Jurkat, Clone E6-1 (cell line): ENCODE measurements at regions not wholly inside any gene's neighbourhood (a gene's known extent, or its start where the extent isn't known, plus 50 kb on each side); places are given as distances from the start of the nearest gene placed in this dataset.
"Not testable (repeated sequence)": the region's sequence is repeated elsewhere in the genome, so short reads cannot be mapped to it uniquely, and the experiment has no call there.

Source experiments
- DNase-seq: peaks from one replicate; pipeline ENCODE4 v3.0.0-alpha.2; 2011; ENCODE audit warnings: low read depth, low spot score
- H3K4me3 ChIP-seq: 2 replicates; pipeline ENCODE4 v1.5.1; 2011; ENCODE audit warnings: mild to moderate bottlenecking, low read length, control low read depth, moderate library complexity

DNA sequence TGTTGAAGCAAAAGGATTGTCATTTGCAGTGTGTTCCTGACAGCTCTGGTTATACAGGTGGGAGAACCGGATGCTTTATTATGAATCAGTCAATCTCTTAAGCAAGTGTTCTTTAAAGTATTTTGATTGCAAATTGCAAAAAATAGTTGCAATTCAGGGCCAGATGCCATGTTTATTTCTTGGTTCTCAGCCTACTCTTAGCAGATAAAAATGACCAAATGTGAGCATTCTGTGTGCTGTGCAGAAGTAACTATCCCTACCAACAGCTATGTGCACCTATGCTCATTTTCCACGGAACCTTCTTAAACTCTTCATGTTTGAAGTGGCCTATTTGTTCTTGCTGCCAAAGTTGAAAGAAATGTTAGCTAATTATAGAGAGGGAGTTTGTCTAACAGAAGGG, 262.3 kb upstream of the RASGRP1 start:
- no peak for DNase-seq
- no peak overlapping the region for H3K4me3 ChIP-seq

DNA sequence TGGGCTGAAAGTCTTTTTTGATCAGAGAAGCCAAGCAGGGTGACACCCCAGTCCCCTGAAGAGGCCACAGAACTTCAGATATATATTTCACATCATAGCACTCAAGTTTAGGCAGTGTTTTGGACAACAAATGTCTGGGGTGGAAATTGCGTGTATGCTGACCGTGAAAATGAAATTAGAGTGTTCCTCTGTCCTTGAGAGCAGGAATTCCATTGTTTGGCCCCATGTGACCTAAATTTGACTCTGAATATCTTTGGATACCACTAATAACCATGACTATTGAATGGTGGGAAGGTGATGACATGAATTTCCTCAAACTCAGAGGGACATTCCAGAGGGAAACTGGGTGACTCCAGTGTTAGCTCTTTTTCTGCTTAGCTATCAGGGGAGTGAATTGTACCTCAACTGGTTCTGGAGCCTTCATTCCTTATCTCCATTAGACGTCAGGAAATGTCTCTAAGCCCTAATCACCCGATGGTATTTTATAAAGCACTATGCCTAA, 263.5 kb upstream of the RASGRP1 start:
- DNase-seq: no peak
- no peak overlapping the region for H3K4me3 ChIP-seq

DNA sequence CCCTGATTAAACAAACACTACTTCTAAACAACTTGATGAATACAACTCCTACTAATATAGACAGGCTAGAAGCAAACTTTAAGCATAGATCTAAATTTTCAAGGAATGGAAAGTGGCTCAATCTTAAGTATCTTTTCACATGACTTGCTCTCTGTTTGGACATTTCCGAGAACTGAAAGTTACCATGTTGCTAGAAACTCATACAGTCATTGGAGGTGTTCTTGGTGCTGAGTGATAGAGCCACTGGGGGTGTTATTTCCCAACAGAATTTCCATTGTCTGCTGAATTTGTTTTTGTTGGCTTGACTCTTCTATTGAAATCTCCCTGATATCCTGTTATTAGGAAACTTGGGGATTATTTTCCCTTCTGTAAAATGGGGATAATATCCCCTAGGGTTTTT, 264.5 kb upstream of the RASGRP1 start:
- no peak overlapping the region for H3K4me3 ChIP-seq
- DNase-seq: no peak

DNA sequence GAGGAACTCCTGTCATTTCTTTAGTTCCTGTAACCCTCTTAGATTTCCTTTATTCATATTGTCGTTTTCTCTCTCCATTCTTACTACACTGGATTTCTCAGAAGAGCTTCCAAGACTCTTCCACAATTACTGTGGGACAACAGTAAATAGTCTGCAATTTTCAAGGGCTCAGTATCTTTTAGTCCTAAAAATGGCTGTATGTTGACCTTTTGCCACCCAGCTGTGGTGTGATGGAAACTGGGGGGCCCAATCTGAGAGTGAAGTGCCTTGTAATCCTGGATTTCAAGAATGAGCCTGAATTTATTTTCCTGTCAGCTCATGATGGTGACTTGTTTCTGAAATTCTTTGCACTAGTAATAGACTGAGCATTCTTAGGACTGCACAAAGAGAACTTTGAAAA, 277.6 kb upstream of the RASGRP1 start:
- no peak for DNase-seq
- no peak overlapping the region for H3K4me3 ChIP-seq

DNA sequence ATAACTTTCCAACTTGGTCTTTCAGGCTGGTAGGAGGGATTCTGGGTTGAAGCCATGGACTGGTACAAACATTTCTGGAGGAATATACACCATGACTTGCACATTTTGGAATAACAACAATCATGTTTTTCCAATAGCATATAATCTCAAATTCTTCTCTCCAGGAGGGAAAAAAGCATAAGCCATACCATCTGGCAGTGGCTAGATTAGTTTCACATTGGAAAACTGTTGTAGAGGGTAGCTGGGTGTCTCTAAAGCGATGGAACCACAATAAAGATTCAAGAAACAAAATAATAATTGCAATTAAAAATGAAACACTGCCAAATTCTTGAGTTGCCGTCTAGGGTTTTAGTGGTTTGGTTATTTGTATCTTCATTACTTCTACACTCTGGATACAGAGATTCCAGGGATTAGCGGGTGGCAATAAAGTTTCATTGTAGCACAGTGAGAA, 278.5 kb upstream of the RASGRP1 start:
- DNase-seq: no peak
- no peak overlapping the region for H3K4me3 ChIP-seq

DNA sequence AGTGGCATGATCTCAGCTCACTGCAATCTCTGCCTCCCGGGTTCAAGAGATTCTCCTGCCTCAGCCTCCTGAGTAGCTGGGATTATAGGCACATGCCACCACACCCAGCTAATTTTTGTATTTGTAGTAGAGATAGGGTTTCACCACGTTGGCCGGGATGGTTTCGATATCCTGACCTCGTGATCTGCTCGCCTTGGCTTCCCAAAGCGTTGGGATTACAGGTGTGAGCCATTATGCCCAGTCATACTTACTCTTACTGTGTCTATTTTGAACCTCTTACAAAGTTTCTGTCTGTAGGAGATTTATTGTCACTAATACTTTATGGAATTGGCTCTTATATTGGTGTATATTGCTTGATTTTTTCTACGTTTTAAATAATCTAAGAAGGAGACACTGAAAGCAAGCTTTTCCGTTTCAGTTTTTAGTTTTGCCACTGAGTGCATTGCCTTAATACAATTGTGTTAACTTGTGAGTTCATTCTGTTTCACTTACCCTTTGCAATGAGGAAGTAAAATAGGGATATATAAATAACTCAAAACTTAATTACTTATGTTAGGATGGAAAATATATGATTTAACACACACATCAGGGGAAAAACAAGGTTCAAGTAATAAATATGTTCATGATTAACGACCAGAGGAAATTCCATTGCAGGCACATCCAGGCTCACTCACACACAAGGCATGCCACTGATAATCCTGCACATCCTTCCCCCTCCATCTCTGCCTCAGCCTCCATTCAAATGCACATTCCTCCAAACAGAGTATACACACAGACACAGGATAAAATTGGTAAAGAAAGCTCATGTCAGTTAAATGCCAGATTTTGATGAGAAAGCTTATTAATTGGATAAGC, 279.3 kb upstream of the RASGRP1 start:
- DNase-seq: no peak
- H3K4me3 ChIP-seq: no peak overlapping the region

DNA sequence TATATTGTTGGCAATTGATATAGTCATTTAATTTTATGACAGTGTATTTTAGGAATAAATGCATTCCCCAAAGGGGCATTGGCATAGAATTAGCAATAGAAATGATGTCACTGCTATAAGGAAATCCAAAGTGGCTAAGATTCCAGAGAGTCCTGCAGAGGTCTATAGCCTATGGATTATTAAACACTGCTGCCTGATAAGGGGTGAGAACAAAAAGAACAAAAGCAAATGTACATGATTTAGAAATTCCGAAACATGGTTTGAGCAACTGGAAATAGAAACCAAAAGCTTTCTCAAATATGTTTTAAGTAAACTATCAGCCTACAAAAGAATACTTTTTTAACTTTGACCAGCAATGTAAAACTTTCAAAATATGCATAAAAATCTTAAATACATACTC, 280.1 kb upstream of the RASGRP1 start:
- H3K4me3 ChIP-seq: no peak overlapping the region
- DNase-seq: no peak

DNA sequence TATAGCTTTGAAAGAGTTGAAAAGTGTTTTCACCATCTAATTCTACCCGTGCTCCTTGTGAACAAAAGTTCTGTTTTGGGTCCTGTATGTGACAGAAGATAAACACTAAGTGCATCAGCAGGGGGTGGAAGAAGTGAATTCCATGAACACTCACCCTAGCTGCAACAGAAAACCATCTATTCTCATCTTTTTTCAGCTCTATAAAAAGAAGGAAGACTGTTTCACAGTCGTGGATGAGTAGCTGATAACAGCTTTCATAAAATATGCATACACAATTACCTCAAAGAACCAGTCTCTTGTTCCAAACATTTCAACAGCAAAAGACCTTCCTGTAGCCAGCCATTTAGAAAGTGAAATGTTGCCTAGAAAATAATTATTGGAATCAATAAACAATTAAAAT, 281.7 kb upstream of the RASGRP1 start:
- no peak overlapping the region for H3K4me3 ChIP-seq
- DNase-seq: no peak

DNA sequence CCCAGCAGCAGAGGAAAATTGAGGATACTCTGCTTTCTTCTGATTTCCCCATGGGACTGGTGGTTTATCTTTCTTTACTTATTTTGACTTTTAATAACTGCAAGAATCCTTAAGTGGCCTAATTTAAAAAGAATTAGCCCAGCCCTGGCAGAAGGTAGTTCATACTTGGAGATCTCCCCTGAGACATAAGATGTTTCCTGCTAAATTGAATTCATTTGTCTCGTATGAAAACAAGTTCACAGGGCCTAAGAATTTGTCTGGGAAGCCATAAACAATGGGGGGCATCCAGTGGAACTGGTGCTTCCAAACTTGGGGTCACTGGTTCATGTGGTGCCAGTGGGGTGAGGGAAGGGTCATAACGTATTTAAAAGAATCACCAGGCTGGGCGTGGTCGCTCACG, 283.1 kb upstream of the RASGRP1 start:
- H3K4me3 ChIP-seq: no peak overlapping the region
- DNase-seq: no peak

DNA sequence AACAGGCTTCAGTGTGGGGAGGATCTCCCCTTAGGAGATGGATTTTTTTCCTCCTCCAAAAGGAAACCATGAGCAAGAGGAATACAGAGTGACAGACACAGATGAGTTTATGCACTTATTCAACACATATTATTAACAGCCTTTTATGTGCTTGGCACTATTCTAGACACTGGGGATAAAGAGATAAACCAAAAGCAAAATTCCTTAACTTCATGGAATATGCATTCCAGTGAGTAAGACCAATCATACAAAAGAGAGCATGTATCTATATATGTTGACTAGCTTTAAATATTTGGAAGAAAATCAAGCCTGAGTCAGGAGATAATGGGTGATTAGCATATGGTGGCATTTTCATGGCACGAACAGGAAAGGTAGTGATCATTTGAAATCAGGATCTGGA, 284.4 kb upstream of the RASGRP1 start:
- H3K4me3 ChIP-seq: no peak overlapping the region
- DNase-seq: no peak

DNA sequence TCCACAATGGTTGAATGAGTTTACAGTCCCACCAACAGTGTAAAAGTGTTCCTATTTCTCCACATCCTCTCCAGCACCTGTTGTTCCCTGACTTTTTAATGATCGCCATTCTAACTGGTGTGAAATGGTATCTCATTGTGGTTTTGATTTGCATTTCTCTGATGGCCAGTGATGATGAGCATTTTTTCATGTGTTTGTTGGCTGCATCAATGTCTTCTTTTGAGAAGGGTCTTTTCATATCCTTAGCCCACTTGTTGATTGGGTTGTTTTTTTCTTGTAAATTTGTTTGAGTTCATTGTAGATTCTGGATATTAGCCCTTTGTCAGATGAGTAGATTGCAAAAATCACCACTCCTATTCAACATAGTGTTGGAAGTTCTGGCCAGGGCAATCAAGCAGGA, 287.6 kb upstream of the RASGRP1 start:
- not testable (repeated sequence) for DNase-seq, H3K4me3 ChIP-seq

DNA sequence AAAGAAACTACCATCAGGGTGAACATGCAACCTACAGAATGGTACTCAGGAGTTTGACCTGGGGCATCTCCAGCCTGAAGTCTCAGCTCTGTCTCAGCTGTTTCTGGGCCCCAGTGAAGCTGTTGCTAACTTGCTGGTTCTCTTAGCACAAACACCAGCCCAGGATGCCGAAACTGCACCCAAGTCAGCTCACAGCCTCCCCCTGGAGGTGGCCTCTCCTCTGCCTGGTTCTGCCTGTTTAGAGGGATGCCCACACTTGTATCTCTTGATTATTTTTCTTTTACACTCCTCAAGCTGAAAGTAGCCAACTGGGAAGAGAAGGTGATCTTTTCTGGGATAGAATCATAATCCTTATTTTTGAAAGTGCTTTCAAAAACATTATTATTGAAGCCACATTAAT, 289.0 kb upstream of the RASGRP1 start:
- peak; percentile 37 for DNase-seq

DNA sequence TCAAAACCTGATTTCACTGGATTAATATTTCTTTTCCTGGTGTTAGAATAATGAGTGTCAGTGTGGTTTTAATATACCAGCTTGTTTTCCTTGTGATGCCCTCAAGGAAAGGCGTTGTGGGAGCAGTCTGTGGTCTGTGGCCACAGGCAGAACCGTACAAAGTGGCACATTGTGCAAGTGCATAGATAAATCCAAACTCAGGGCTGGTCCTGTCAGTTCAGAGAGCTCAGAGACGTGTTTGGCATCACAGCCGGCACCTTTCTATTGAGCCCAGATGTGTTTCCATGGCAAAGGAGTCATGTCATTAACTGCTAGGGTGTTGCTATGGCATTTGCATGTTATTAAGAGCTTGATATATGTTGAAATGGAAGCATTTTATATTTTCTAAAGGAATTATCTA, 289.9 kb upstream of the RASGRP1 start:
- DNase-seq: no peak
- H3K4me3 ChIP-seq: no peak overlapping the region

More for the DNA sequence above, 289.0 kb upstream of the RASGRP1 start:
- no peak overlapping the region for H3K4me3 ChIP-seq

DNA sequence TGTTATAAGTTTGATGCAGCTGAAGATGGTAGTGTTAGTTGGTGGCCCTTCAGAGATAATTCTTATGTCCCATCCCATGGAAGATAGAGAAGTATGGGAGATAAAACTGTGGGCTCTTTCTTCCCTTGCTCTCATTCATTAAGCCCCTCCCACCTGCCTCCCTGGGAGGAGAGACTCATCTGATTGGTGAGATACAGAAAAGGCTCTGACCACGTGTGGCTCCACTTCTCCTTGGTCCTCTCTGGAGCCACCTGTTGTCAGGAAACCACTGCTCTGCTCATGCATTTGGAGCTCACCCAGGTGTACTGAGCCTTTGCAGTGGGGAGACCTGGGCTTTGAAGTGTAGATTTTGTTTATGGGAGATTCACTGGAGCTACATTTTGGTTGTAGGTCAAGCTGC, 293.2 kb upstream of the RASGRP1 start:
- DNase-seq: no peak
- H3K4me3 ChIP-seq: no peak overlapping the region

DNA sequence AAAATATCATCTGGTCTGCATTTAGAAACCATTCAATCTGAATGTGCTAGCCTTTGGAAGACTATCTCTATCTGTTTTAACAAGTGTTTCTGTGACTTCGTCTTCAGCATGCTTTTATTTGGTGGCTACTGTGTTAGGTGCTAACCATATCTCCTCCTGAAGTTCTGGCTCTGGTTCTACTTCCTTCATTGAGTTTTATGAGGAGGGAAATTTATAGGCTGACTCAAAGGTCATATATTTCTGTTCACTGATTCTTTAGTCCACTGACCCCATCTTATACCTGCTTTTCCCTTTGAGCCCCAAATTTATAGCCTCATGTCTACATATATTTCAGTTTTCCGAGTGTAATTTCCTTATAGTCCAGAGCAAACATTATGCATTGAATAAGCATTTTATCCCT, 295.0 kb upstream of the RASGRP1 start:
- H3K4me3 ChIP-seq: no peak overlapping the region
- DNase-seq: no peak

DNA sequence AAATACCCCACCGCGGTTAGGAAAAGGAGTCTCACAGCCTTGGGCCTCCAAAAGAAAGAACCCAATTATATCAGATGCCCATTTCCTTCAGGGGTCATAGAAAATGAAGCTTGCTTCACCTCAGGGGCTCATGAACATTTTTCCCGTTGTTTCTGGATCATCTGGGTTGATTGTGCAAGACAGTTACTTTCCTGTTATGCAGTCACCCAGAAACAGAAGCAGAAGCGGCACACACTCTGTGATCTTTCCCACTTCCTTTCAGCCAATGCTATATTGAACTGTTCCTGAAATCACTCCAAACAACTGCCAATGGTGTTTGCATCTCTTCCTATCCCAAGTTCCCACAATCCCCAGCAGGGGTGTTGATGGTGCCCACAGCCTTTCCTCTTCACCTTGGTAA, 295.6 kb upstream of the RASGRP1 start:
- no peak overlapping the region for H3K4me3 ChIP-seq
- DNase-seq: no peak

DNA sequence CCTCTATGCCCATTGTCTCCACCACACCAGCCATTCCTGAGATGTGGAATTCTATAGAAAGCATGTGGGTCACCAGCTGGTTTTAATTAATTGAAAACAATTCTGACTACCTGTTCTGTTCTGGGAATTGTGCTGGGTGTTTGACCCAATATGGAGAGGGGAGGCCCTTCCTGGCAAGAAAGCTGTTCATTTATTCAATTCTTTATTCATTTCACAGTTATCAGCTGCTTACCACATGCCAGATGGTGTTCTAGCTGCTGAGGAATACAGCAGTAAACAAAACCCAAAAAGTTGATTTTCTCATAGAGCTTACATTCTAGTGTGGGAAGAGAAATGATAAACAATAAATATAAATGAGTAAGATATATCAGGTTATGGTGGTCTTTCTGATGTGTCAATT, 296.1 kb upstream of the RASGRP1 start:
- no peak overlapping the region for H3K4me3 ChIP-seq
- DNase-seq: no peak

DNA sequence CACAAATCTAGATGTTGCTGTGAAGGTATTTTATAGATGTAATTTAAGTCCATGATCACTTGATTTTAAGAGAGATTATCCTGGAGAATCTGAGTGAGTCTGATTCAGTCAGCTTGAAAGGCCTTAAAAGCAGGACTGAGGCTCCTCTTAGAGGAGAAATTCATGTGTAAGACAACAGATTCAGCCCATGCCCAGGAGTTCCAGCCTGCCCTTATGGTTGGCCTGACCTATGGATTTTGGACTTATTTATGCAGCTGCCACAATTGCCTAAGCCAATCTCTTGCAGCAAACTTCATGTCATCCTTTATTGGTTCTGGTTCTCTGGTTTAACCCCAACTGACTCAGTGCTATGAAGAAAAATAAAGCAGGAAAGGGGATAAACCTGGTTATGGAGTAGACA, 296.5 kb upstream of the RASGRP1 start:
- no peak overlapping the region for H3K4me3 ChIP-seq
- no peak for DNase-seq

DNA sequence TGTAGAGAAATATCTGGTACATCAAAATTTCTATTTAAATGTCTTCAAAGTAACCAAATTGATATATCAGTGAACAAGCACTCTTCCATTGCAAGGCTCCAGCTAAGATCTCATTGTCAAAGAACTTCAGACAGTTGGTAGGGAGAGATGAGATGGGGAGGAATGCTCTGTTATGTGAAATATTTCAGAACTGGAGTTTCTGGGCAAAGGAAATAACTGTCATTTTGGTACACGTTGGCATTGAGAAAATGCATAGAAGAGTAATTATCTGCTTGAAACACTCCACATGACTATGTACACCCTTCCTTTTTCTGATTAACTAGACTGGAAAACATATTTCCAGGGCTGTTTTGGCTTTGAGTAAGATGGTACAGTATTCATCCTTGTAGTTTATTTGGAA, 297.5 kb upstream of the RASGRP1 start:
- no peak overlapping the region for H3K4me3 ChIP-seq
- DNase-seq: no peak

DNA sequence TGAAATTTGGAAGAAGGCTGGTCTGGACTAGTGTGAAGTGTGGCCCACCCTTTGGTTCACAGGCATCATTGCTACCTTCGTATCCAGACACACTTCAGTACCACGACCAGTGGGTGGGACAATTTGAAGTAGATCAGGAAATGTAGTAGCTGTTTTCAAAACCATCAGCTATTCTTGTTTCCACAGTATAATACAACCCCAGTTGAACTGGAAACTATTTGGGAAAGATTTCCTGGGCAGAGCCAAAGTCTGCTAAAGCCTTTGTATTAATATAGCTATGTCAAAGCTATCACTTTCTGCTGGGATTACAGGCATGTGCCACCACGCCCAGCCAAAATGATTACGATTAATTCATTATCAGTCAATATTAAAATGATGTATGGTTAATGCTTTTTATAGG, 298.8 kb upstream of the RASGRP1 start:
- DNase-seq: no peak
- no peak overlapping the region for H3K4me3 ChIP-seq

DNA sequence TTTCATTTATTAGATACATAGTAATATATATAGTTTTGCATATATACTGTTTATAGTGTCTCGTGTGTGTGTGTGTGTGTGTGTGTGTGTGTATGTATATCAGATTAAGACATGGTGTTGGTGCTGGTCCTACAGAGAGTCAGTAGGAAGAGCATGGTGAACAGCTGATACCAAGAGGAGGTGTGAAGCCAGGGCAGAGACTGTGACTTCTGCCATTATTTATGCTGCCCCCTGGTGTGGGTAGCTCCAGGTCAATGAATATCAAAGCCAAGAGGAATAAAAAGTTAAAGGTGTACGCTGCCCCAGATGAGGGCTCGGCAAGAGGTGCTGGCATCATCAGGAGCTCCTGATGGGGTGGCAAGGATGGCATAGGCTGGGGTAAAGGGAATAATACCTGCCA, 299.5 kb upstream of the RASGRP1 start:
- DNase-seq: no peak
- H3K4me3 ChIP-seq: no peak overlapping the region
